ENCODE measurements at regions not wholly inside any gene's neighbourhood (a gene's known extent, or its start where the extent isn't known, plus 50 kb on each side); places are given as distances from the start of the nearest gene placed in this dataset.

- no peak for TF ChIP-seq CTCF (conservative IDR thresholded peaks at IDR 0.05; ENCODE audit: low read depth, low read length)
- H3K4me3 ChIP-seq (ENCODE audit: low read length) = no peak overlapping the region
- DNase-seq (ENCODE audit: low read depth) = no peak
Measured at GRCh38 chr11:59271247-59271755, 58.6 kb upstream of the MPEG1 start.

- no peak for TF ChIP-seq CTCF (conservative IDR thresholded peaks at IDR 0.05; ENCODE audit: low read depth, low read length)
- no peak overlapping the region for H3K4me3 ChIP-seq (ENCODE audit: low read length)
- DNase-seq (ENCODE audit: low read depth) = no peak
Measured at GRCh38 chr11:59267736-59268475, 55.2 kb upstream of the MPEG1 start.

- DNase-seq (ENCODE audit: low read depth) = no peak
- H3K4me3 ChIP-seq (ENCODE audit: low read length) = no peak overlapping the region
- no peak for TF ChIP-seq CTCF (conservative IDR thresholded peaks at IDR 0.05; ENCODE audit: low read depth, low read length)
Measured at GRCh38 chr11:59267196-59267595, 54.5 kb upstream of the MPEG1 start.

GRCh38 chr11:59266491-59266890 is 53.8 kb upstream of the MPEG1 start:
- no peak for TF ChIP-seq CTCF (conservative IDR thresholded peaks at IDR 0.05; ENCODE audit: low read depth, low read length)
- no peak for DNase-seq (ENCODE audit: low read depth)
- no peak overlapping the region for H3K4me3 ChIP-seq (ENCODE audit: low read length)

- no peak for DNase-seq (ENCODE audit: low read depth)
- H3K4me3 ChIP-seq (ENCODE audit: low read length) = no peak overlapping the region
- no peak for TF ChIP-seq CTCF (conservative IDR thresholded peaks at IDR 0.05; ENCODE audit: low read depth, low read length)
Measured at GRCh38 chr11:59265735-59266134, 53.0 kb upstream of the MPEG1 start.

GRCh38 chr11:59264736-59265135 is 52.0 kb upstream of the MPEG1 start:
- no peak for DNase-seq (ENCODE audit: low read depth)
- H3K4me3 ChIP-seq (ENCODE audit: low read length) = no peak overlapping the region
- TF ChIP-seq CTCF (conservative IDR thresholded peaks at IDR 0.05; ENCODE audit: low read depth, low read length) = no peak

GRCh38 chr11:59263225-59263894 is 50.6 kb upstream of the MPEG1 start:
- no peak for DNase-seq (ENCODE audit: low read depth)
- no peak for TF ChIP-seq CTCF (conservative IDR thresholded peaks at IDR 0.05; ENCODE audit: low read depth, low read length)
- H3K4me3 ChIP-seq (ENCODE audit: low read length) = no peak overlapping the region

Data from retinal pigment epithelial cell (primary cell).